Activated CD8-positive, alpha-beta memory T cell treated with anti-CD3 and anti-CD28 coated beads for 36 hours (primary cell): ENCODE measurements at regions not wholly inside any gene's neighbourhood (a gene's known extent, or its start where the extent isn't known, plus 50 kb on each side); places are given as distances from the start of the nearest gene placed in this dataset.

Experiments used
- CTCF ChIA-PET: fragments of 350-600 bp; sonication (Branson Sonifier 250); formaldehyde crosslinking; loops from one replicate; lab custom pipeline; 2021; ENCODE audit warnings: antibody characterized with exemption; lab: Charles Lee
- POLR2A ChIA-PET: fragments of 350-600 bp; sonication (Branson Sonifier 250); formaldehyde crosslinking; loops from one replicate; lab custom pipeline; 2021; ENCODE audit warnings: antibody characterized with exemption; lab: Charles Lee

GRCh38 chr16:85479972-85480726, 133.0 kb upstream of the GSE1 start:
- ChIA-PET POLR2A (no interaction called here), CTCF (interaction anchor here (1.6 kb wide), 1 partner anchor 11 kb away, joined by 4 read pairs; no protein-coding TSS in a partner anchor)

- POLR2A ChIA-PET, result no interaction called here
- CTCF ChIA-PET, result interaction anchor here (1.1 to 1.6 kb wide), 2 partner anchors 12 to 13 kb away, joined by 3 to 4 read pairs; no protein-coding TSS in a partner anchor
Measured at GRCh38 chr16:85480727-85481101, 132.4 kb upstream of the GSE1 start.

- ChIA-PET POLR2A (interaction anchor here (0.9 kb wide), 1 partner anchor 8 kb away, joined by 3 read pairs; no protein-coding TSS in a partner anchor), CTCF (interaction anchor here (1.1 to 1.6 kb wide), 3 partner anchors 10 to 13 kb away, joined by 3 to 5 read pairs (median 4); no protein-coding TSS in a partner anchor)
Measured at GRCh38 chr16:85481206-85481605, 131.9 kb upstream of the GSE1 start.

- CTCF ChIA-PET, result interaction anchor here (1.1 kb wide), 2 partner anchors 9 to 14 kb away, joined by 3 to 5 read pairs; no protein-coding TSS in a partner anchor
- POLR2A ChIA-PET, result interaction anchor here (0.9 kb wide), 1 partner anchor 9 kb away, joined by 3 read pairs; no protein-coding TSS in a partner anchor
Measured at GRCh38 chr16:85481738-85482137, 131.4 kb upstream of the GSE1 start.

GRCh38 chr16:85483424-85483823, 129.7 kb upstream of the GSE1 start:
- POLR2A ChIA-PET, result no interaction called here
- CTCF ChIA-PET, result no interaction called here

- CTCF ChIA-PET, result no interaction called here
Measured at GRCh38 chr16:85484347-85485300, 128.5 kb upstream of the GSE1 start.

GRCh38 chr16:85485379-85485778, 127.7 kb upstream of the GSE1 start:
- CTCF ChIA-PET, result no interaction called here

More at GRCh38 chr16:85484347-85485300, 128.5 kb upstream of the GSE1 start:
- POLR2A ChIA-PET, result no interaction called here

GRCh38 chr16:85486256-85486915, 126.7 kb upstream of the GSE1 start:
- ChIA-PET CTCF (interaction anchor here (1.0 kb wide), 1 partner anchor 124 kb away, joined by 3 read pairs; no protein-coding TSS in a partner anchor), POLR2A (no interaction called here)

More at GRCh38 chr16:85485379-85485778, 127.7 kb upstream of the GSE1 start:
- POLR2A ChIA-PET, result no interaction called here

- POLR2A ChIA-PET, result no interaction called here
- CTCF ChIA-PET, result interaction anchor here (0.9 to 1.1 kb wide), 2 partner anchors 11 to 14 kb away, joined by 3 to 4 read pairs; no protein-coding TSS in a partner anchor
Measured at GRCh38 chr16:85488414-85488813, 124.7 kb upstream of the GSE1 start.

- POLR2A ChIA-PET, result no interaction called here
Measured at GRCh38 chr16:85490407-85491057, 122.6 kb upstream of the GSE1 start.

GRCh38 chr16:85491058-85491771, 121.9 kb upstream of the GSE1 start:
- POLR2A ChIA-PET, result no interaction called here
- CTCF ChIA-PET, result interaction anchor here (0.8 to 3.4 kb wide), 16 partner anchors 10 to 376 kb away, joined by 3 to 19 read pairs (median 4); no protein-coding TSS in a partner anchor

More at GRCh38 chr16:85490407-85491057, 122.6 kb upstream of the GSE1 start:
- CTCF ChIA-PET, result interaction anchor here (0.7 to 3.4 kb wide), 14 partner anchors 9 to 375 kb away, joined by 3 to 19 read pairs (median 4); no protein-coding TSS in a partner anchor

- CTCF ChIA-PET, result interaction anchor here (0.8 to 3.4 kb wide), 15 partner anchors 10 to 245 kb away, joined by 3 to 19 read pairs (median 4); no protein-coding TSS in a partner anchor
- POLR2A ChIA-PET, result no interaction called here
Measured at GRCh38 chr16:85491798-85492294, 121.3 kb upstream of the GSE1 start.

GRCh38 chr16:85492295-85492864, 120.7 kb upstream of the GSE1 start:
- ChIA-PET POLR2A (no interaction called here), CTCF (interaction anchor here (2.0 to 3.4 kb wide), 3 partner anchors 71 to 124 kb away, joined by 11 to 19 read pairs (median 12); no protein-coding TSS in a partner anchor)

GRCh38 chr16:85494315-85494714, 118.8 kb upstream of the GSE1 start:
- POLR2A ChIA-PET, result interaction anchor here (0.7 kb wide), 1 partner anchor 270 kb away, joined by 15 read pairs; no protein-coding TSS in a partner anchor
- CTCF ChIA-PET, result no interaction called here

GRCh38 chr16:85495259-85495658, 117.9 kb upstream of the GSE1 start:
- ChIA-PET POLR2A (no interaction called here), CTCF (no interaction called here)

GRCh38 chr16:85495823-85496538, 117.1 kb upstream of the GSE1 start:
- POLR2A ChIA-PET, result no interaction called here
- CTCF ChIA-PET, result no interaction called here
